ENCODE measurements at regions not wholly inside any gene's neighbourhood (a gene's known extent, or its start where the extent isn't known, plus 50 kb on each side); places are given as distances from the start of the nearest gene placed in this dataset.
"Not testable (repeated sequence)": the region's sequence is repeated elsewhere in the genome, so short reads cannot be mapped to it uniquely, and the experiment has no call there.

DNA sequence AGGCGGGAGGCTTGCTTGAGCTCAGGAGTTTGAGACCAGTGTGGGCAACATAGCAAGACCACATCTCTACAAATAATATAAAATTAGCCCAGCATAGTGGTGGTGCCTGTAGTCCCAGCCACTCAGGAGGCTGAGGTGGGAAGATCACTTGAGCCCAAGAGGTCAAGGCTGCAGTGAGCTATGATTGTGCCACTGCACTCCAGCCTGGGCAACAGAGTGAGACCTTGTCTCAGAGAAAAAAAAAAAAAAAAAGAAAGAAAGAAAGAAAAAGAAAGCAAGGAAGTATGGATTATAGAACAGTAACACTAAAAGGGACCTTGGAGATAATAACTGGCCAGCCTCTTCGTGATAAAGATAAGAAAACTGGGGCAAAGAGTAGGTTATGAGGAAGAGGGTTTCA, 130.4 kb downstream of the PLCE1 start:
- not testable (repeated sequence) for DNase-seq (ENCODE audit: low read depth in 2 of 2)

DNA sequence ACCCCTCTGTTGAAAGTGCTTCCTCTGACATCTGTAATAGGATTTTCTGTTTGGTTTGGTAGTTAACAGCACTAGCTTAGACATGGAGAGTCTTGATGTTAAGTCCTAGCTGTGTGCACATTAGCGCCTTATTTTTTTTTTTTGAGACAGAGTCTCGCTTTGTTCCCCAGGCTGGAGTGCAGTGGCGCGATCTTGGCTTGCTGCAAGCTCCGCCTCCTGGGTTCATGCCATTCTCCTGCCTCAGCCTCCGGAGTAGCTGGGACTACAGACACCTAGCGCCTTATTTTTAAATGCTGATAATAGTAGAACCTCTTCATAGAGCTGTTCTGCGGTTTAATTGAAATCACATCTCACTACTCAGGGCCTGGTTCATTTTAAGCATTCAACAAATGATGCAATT, 131.5 kb downstream of the PLCE1 start:
- DNase-seq (ENCODE audit: low read depth in 2 of 2) = not testable (repeated sequence)

DNA sequence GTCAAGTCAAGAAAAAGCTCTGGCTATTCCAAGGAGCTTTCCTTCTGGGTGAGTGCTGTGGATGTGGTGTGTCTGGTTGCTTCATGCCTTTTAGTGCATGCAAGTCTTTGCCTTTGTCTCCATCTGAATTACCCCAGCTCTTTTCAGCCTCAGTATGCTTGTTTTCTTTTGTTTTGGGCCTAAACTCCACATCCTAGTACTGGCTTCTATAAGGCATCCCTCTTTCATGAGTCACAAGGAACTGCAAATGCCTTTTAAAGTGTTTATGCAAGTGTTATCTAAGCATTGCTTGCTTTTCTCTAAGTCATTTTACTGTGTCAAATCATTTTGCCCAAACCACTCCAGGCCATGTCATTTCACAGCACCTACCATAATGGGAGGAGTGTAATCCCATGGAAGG, 132.1 kb downstream of the PLCE1 start:
- no peak for DNase-seq (ENCODE audit: low read depth in 2 of 2)

DNA sequence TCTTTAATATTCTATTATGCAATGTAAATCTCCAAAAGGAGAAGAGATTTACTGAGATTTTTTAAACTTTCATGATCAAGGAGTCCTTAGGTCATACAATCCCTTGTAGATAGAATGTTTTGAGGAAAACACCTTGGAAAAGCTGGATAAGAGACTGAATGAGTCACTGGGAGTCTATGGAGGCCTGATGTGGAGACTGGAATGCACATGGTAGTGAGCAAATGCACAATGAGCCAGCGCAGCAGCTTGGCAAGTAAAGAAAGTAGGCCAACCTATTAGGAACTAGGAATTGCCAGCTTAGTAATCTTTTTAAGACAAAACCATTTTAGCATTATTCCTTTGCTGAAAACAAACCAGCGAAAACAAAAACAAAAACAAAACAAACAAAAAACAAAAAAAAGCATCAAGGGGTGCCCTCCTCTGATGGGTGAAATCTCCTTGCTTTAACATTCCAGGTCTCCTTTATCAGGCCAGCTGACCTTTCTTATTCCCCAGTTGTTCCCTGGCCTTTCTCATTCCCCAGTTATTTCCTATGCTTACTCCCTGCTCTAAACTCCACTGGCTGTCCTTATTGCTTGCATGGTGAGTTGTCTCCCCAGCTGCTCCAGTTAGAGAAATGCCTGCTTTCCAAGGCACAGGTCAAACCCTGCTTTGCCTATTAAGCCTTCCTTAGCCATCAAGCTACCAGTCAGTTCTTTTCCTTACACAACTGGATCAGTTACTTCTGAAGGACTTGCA, 135.8 kb downstream of the PLCE1 start:
- DNase-seq (ENCODE audit: low read depth in 2 of 2) = no peak

DNA sequence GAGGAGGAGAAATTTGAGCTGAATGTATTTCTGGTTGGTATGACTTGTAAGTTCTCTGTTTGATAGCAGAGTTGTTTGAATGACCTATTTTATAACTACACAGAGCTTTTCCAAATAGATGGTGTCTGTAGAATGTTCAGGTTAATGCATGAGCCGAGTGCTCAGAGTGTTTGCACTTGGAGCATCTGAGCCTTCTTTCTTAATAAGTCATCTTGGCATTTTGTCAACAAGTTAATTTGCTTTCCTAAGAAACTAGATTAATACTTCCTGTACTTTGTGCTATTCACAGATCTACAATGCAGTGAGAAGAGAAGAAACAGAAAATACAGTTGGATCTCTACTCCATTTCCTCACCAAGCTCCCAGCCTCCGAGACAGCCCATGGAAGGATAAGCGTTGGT, 138.2 kb downstream of the PLCE1 start:
- DNase-seq (ENCODE audit: low read depth in 2 of 2) = no peak

DNA sequence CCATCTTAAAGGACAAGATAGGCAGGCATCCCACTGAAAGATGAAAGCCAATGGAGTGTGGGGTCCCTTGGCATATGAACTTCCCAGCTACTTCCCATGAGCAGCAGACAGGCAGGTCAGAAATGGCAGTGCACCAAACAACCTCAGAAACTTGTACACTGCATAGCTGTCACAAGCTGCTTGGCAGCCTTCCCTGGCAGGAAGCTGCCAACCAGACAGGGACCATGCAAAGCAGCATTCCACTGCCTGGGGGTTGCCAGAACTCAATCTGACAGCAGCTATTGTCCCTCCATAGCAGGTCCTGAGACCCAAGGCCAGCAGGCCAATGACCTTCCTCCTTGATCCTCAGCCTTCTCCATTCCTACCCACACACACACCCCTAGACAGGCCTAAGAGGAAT, 139.5 kb downstream of the PLCE1 start:
- no peak for DNase-seq (ENCODE audit: low read depth in 2 of 2)

DNA sequence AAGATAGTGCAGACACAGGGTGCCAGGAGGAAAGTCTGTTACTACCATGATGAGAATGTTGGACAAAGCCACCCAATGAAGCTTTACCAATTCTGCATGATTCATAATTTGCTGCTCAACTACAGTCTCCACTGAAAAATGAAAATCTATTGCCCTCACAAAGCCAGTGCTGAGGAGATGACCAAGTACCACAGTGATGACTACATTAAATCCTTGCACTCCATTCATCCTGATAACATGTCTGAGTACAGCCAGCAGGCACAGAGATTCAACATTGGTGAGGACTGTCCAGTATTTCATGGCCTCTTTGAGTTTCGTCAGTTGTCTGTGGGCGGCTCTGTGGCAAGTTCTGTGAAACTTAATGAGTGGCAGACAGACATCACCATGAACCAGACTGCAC, 144.0 kb downstream of the PLCE1 start:
- DNase-seq (ENCODE audit: low read depth in 2 of 2) = no peak

DNA sequence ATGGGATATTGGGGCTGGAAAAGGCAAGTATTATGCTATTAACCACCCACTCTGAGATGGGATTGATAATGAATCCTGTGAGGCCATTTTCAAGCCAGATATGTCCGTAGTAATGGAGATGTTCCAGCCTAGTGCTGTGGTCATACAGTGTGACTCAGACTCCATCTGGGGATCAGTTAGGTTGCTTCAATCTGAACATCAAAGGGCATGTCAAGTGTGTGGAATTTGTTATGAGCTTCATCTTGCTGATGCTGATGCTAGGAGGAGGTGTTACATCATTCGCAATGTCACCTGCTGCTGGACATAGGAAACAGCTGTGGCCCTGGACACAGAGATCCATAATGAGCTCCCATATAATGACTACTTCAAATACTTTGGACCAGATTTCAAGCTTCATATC, 144.7 kb downstream of the PLCE1 start:
- DNase-seq (ENCODE audit: low read depth in 2 of 2) = no peak

DNA sequence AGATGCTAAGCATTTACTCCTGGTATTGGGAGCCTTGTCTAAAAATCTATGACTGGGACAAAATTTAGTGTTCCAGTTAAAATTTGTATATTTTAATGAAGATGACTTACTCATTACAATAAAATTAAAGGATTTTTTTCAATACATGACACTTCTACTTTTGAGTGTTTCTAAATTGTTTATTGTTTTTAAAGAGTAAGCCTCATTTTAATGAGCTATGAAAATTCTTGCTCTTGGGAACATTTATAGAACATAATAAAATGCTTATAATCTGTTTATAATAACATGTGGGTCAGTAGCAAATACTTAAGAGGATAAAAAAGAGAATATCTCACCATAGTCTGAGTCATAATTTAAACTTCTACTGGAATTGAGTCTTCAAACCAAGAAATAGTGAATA, 149.5 kb downstream of the PLCE1 start:
- DNase-seq (ENCODE audit: low read depth in 2 of 2) = no peak

DNA sequence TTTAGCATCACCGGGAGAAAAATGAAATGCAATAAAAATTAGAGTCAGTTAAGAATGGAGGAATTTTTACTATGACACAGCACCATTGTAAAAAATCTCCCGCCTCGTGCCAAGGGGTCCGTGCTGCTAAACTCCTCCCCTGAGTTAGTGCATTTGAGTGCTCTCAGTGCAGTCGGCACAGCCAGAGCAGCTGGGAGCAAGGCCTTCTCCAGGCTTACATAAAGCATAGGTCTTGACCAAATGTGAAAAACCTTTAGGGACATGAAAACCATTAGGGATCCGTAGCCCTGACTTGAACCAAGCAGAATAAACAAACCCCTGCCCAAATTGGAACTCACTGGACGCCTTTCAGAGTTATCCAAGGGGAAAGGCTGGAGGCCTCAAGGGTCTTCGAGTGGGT, 152.6 kb downstream of the PLCE1 start:
- DNase-seq (ENCODE audit: low read depth in 2 of 2) = no peak

DNA sequence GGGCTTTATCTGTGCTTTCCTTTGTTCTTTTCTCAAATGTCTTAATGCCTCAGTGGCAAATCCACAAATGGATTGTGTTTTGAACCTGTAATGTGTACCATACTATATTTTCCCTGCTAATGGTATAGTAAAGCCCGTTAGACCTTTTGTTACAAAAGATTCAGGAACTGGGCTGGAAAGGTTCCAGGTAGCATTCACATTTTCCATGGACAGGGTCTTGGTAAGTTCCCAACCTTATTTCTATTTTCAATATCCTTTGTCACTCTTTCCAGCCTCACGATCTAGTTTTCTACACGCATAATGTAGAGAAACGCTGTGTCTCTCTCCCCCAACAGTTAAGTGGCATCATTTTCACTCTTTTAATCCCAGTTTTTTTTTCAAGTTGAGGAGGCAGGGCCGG, 153.0 kb downstream of the PLCE1 start:
- DNase-seq (ENCODE audit: low read depth in 2 of 2) = no peak

DNA sequence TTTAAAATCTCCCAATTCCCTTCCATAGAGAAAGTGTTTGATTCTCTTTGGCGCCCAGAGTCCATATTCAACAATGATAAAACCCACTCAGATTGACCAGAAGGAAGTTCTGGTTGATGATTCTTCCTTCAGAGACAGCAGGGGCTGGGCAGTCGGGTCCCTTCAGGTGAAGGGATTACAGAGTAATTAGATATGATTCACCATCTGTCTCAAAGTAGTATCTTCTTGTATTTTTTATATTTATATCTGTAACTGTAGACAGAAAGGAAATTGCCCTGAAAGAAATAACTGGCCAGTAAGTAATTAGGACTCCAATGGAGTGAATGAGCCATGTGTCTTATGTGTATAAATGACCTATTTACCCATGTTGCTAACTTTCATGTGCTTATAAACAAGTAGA, 156.0 kb downstream of the PLCE1 start:
- DNase-seq (ENCODE audit: low read depth in 2 of 2) = no peak

DNA sequence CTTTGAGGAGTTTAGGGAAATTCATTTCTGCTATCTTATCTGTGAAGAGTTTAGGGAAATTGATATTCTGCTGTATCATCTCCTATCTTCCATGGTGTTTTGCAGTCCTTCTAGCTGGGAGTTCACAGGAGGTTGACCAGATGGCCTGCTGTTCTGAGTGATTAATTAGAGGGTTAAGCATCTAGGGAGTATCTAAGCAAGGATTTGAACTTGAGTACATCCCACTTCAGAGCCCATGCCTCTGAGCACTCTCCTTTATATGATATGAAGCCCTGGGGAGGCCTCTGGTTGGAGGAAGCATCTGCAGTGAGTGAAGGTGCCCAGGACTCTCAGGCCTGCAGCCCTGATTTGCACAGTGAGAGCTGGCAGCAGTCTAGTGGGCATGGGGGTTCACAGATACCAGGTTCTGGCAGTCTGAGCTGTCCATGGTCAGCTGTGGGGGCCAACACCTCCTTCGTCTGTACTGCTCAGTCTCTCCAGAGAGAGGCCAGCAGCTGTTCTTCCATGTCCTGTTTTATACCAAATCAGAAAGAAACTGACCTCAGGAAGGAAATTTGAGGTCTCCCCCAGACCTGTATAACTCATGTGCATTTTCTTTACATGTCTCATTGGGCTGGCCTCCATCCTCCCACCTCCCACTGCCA, 156.9 kb downstream of the PLCE1 start:
- DNase-seq (ENCODE audit: low read depth in 2 of 2) = no peak

DNA sequence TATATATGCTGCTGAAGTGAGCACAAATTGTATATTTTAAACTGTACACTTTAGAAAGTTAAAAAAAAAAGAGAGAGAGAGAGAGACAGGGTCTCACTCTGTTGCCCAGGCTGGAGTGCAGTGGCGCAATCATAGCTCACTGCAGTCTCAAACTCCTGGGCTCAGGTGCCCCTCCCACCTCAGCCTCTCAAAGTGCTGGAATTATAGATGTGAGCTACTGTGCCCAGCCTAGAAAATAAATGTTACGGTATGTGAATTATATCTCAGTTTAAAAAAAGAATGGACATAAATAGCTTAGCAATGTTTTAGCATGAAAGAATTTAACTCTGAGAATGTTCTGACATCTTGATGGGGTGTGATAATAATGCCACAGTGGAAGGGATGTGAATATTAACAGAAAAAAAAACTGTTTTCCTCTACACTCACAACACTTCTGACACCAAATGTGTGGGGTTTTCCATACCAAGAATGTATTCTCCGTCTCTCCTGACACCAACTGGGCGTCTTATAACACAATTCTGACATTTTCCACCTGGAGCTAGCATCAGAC, 162.1 kb downstream of the PLCE1 start:
- DNase-seq (ENCODE audit: low read depth in 2 of 2) = no peak

DNA sequence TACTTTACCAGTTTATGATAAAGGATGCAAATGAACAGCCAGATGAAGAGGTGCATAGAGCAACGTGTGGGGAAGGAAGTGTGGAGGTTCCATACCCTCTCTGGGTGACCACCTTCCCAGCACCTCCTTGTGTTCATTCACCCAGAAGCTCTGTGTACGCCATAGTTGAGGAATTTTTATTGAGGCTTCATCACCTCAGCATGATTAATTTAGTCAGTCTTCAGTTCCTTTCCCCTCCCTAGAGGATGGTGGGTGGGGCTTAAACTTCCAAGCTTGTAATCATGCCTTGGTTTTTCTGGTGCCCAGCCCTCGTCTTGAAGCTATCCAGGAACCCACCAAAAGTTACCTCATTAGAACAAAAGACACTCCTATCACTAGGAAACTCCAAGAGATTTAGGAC, 162.7 kb downstream of the PLCE1 start:
- DNase-seq (ENCODE audit: low read depth in 2 of 2) = no peak

DNA sequence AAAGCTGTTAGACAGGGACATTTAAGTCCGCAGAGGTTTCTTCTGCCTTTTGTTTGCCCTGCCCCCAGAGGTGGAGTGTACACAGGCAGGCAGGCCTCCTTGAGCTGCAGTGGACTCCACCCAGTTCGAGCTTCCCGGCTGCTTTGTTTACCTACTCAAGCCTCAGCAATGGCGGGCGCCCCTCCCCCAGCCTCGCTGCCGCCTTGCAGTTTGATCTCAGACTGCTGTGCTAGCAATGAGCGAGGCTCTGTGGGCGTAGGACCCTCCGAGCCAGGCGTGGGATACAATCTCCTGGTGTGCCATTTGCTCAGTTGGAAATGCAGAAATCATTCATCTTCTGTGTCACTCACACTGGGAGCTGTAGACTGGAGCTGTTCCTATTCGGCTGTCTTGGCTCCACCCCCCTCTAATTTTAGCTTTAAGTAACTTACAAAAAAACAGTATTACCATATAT, 171.5 kb downstream of the PLCE1 start:
- not testable (repeated sequence) for DNase-seq (ENCODE audit: low read depth in 2 of 2)

DNA sequence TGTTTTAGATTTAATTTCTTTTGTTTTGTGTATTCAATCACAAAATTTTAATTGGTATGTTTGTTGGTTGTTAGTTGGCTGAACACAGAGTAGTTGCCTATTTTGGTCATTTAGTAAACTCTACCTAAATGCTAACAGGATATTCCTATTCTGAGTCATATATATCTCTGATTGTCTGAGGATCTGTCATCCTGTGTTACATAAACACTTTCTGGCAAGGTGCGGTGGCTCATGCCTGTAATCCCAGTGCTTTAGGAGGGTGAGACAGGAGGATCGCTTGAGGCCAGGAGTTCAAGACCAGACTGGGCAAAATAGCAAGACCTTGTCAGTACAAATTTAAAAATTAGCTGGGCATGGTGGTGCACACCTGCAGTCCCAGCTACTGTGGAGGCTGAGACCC, 178.6 kb downstream of the PLCE1 start:
- no peak for DNase-seq (ENCODE audit: low read depth in 2 of 2)

DNA sequence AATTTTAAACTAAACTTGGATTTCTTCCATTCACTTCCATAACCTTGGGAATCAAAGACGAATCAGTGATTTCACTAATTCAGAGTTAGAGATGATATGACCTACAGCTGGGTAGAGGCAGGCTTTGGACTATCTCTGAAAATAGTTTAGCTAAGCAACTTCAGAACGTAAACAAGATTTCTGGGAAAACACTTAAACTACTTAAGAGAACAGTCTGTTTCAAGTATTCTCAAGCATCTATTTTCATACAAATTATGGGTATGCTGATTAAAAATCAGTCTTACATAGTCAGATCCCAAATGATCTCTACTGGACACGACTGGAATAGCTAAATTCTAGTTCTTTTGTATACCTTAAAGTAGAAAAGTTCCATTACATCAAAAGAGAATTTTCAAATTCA, 179.9 kb downstream of the PLCE1 start:
- DNase-seq (ENCODE audit: low read depth in 2 of 2) = no peak

DNA sequence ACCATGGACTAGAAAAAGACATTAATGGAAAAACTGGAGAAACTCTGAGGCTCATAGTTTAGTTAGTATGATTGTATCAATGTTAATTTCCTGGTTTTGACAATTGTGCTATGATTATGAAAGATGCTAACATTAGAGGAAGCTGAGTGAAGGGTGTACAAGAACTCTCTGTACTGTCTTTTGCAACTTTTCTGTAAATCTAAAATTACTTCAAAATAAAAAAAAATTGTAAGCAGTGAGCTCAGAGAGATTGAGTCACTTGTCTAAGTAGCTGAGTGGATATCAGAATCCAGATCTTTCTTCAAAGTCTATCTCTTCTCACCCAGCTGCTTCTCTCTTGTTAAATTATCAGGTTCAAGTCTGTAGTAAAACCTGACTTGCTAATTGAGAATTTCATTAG, 181.1 kb downstream of the PLCE1 start:
- DNase-seq (ENCODE audit: low read depth in 2 of 2) = no peak

DNA sequence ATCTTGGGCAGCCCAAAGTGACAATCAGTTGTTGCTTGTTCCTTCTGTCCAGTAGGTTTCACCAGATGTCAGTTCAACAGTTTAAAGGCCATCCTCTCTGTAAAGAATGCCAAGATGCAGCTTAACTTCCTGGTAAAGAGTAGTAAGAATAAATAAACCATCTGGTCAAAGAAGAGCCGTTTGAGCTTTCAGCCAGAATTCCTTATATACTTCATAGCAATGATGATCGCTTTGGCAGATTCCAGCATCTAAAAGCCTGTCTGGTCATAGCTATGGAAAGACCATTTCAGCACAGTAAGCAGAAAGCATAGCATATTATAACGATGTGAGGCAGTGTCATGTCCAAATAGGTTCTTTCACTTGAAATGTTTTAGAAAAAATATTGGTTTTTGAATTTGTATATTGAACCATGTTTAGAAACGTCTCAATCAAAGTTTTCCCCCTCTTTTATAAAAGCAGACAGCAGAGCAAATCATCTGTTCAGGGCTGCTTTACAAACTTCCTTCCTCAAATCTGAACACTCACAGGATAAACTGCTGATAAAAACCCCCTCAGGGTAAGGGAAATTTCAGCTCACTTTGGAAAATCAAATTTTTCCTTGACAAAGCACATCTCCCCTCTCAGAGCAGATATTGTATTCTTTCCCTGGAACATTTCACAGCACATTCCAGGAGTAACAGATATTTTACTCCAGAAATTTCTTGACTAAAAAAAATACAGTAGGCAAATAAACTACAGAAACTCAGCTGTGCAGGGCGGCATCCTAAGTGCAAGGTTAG, 184.1 kb downstream of the NOC3L start:
- DNase-seq (ENCODE audit: low read depth in 2 of 2) = no peak

DNA sequence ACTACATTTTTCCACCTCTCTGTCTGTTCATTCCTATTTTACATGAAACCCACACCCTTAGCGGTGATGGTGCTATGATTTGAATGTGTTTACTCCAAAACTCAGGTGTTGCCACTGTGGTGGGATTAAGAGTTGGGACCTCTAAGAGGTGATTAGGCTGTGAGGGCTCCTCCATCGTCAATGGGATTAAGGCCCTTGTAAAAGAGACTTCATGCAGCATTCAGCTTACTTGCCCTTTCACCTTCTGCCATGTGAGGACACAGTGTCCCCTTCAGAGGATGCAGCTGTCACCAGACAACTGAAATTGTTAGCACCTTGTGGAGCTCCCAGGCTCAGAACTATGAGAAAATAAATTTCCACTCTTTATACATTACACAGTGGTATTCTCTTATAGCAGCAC, 182.2 kb downstream of the NOC3L start:
- no peak for DNase-seq (ENCODE audit: low read depth in 2 of 2)

DNA sequence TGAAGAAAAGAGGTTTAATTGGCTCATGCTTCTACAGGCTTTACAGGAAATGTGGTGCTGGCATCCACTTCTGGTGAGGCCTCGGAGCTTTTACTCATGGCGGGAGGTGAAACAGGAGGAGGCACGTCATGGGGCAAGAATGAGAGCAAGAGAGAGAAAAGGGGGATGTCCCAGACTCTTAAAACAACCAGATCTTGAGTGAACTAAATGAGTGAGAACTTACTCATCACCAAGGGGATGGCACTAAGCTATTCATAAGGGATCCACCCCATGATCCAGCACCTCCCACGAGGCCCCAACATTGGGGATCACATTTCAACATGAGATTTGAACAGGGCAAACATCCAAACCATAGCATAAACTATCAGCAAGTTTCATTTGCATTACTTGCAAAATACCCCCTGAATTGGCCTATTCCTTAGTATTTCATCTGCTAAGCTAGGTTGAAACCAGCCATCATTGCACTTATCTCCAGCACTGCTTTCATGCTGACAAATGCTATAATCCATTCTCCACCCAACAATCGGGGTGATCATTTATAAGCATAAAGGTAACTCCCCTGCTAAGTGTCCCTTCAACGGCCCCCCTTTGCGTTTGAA, 179.0 kb downstream of the NOC3L start:
- DNase-seq (ENCODE audit: low read depth in 2 of 2) = peak; percentile 3 to 5
